Cardiac septum (tissue), 1 donor: ENCODE measurements at regions not wholly inside any gene's neighbourhood (a gene's known extent, or its start where the extent isn't known, plus 50 kb on each side); places are given as distances from the start of the nearest gene placed in this dataset.

Source experiments
- DNase-seq: peaks from one replicate; pipeline ENCODE4 v3.0.0-alpha.2; 2020; ENCODE audit warnings: low spot score
- intact Hi-C: fragments of 100-400 bp; cut with DNase I; formaldehyde crosslinking; loops from one replicate; pipeline ENCODE4 v1.14.0; 2022
- donor health status: DM: no; HTN: no; CAD: no.

DNA sequence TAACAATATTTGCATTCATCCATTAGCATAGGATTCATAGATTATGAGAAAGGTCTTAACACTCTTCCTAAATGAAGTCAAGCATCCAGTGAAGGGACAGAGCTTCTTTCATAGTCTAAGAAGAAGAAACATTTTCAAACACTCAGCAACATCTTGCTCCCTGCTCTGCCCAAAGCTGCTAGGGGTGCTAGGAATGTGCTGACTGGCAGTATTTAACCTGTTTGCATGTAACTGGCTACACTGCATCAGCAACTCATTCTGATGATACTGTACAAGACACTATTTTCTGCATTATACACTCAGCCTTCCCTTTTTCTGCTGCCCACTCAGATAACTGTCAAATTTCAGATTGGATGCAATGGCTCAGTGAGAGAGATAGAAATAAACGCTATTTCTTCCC, 495.1 kb upstream of the ARID1B start:
- intact Hi-C loops = no loop called here
- DNase-seq = no peak

GRCh38 chr6:156281266-156281665, 495.9 kb upstream of the ARID1B start:
- intact Hi-C loops = no loop called here
- no peak for DNase-seq

DNA sequence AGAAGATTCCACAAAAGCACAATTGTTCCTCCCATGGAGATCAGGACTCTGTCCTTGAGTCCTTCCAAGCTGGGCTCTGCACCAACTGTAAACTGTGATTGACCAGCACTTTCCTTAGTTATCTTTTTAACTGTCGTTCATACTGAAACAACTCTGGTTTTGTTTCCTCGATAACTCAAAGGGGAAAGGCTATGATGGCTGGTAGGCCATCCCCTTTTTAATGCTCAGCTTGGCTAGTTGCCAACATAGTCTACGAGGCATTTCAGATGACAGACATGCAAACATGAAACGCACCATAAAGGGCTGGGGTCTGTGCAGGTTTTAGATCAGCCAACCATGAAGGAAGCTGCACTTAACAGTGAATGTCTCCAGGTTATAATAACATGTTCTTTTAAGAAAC, 497.1 kb upstream of the ARID1B start:
- DNase-seq = no peak
- intact Hi-C loops = no loop called here

DNA sequence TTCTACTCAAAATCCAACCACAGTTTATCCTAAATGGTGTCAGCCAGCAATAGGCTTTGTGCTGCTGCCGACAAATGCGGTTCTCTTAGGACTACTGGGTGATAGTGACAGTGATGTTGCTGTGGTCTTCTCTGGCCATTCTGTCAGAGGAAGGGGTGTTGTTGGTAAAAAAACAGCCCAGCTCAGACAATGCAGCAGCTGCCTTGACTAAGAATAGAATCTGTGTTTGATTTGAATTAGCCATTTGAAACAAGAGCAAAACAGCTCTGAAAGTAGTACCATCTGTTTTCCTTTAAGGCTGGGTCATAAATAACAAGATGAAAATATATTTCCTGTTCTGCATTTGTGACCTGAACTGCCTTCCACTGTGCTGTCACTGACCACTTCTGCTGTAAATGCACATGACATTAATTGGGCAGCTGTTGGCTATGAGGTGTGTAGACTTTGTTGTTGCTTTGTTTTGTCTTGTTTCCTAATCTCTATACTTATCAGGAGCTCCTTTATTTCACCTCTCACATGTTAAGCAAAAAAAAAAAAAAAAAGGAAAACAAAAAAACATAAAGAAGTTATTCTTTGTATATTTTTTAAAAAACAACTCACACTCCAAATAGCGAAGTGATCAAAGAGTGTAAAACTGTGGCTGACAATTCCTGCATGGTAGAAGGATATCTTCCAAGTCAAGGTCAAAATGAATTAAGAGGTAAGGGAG, 497.8 kb upstream of the ARID1B start:
- intact Hi-C loops = no loop called here
- DNase-seq = no peak

DNA sequence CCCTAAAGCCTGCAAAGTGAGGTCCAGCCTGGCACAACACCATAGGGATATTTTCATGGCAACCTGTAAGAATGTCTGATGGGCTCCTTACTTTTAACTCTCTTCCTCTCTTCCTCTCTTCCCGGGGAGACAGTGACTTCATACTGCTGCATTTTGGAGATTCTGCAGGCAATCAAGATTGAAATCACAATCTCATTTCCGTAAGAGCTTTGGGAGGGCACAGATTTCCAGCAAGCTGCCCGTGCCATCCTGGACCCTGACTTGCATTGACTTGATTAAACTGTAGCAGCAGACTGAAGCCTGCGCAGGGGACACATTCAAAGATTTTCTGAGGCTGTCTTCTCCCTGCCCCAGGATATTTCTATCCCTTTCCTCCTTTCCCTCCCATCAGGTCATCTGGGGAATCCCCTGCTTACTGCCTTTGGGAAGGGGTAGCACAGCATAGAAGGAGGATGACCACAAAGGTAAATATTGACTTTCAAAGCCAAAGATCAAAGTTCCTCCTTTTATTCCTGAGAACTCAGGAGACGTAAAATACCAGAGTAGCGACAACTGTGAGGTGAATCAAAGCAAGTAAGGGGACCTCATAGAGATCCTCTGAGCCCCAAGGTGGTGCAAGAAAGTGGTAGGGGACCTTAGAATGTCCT, 504.0 kb upstream of the ARID1B start:
- intact Hi-C loops = no loop called here
- no peak for DNase-seq

GRCh38 chr6:156269751-156270369, 507.3 kb upstream of the ARID1B start:
- intact Hi-C loops = no loop called here
- DNase-seq = no peak

DNA sequence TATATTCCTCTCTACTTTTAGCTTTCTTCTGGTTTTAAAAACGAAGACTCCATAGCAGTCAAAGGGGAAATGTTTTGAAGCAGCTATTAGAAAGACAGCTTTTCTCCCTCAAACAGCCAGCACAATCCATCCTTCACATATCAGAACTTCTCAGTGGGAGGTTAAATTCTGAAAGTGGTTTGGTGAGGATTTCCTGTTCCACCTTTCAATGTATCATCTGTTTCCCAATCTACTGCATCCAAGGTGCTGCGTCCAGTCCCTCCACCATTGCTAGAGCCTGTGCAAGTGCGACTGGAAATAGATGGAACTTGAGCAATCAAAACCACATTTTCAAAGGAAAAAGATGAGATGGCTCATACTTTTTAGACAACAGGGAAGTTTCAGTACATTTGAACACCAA, 508.3 kb upstream of the ARID1B start:
- DNase-seq = no peak
- intact Hi-C loops = no loop called here

- intact Hi-C loops = no loop called here
- no peak for DNase-seq
Observed at GRCh38 chr6:156262014-156262413, 515.2 kb upstream of the ARID1B start.

DNA sequence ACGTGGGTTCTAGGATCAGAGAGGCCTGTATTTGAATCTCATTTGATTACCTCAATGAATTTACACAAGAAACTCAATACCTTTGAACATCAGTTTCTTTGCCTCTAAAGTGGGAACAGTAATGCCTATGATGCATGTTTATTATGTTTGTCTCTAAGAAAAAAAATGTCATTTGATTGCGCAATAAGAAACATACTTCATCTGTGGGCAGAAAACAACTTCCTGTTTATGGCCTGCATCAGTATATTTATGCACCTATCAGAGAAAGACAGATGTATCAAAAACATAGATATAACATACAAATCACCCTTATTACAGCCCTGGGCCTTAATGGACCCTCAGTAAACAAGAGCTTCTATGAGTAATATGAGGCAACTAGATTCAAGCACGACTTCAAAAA, 516.4 kb upstream of the ARID1B start:
- intact Hi-C loops = no loop called here
- DNase-seq = no peak

DNA sequence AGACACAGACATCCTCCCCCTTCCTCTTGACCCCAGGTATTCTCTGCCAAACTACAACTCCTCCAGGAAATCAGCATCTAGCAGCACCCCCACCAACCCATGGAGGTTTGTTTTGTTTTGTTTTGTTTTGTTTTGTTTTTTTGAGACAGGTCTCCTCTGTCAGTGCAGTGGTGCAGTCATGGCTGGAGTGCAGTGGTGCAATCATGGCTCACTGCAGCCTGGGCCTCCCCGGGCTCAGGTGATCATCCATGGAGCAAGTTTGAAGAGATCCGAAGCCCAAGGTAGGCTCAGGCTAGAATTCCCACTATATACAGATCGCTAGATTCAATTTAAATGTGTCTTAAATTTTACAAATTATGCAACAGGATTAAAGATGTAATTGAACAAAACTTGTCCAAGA, 518.2 kb upstream of the ARID1B start:
- no peak for DNase-seq
- intact Hi-C loops = no loop called here

GRCh38 chr6:156256161-156256560, 521.0 kb upstream of the ARID1B start:
- intact Hi-C loops = no loop called here
- DNase-seq = no peak

GRCh38 chr6:156254240-156254639, 522.9 kb upstream of the ARID1B start:
- no peak for DNase-seq
- intact Hi-C loops = no loop called here

GRCh38 chr6:156250593-156250992, 526.6 kb upstream of the ARID1B start:
- intact Hi-C loops = no loop called here
- no peak for DNase-seq

DNA sequence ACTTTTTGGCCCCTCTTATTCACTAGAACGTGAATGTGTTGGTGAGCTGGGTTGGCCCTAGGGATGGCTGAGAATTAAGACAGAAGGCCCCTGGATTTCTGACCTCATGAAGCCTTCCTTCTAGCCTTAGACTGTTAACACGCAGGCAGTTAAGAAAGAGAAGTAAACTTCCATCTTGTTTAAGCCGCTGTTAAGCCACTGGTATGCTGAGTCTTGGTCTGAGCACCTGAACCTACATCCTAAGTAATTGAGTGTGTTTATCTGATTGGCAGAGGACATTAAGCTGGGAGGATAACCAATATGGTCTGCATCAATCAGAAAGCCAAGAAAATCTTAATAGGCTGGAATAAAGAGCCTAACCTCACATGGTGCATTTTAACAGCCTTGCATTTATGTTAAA, 535.0 kb upstream of the ARID1B start:
- intact Hi-C loops = no loop called here
- no peak for DNase-seq

DNA sequence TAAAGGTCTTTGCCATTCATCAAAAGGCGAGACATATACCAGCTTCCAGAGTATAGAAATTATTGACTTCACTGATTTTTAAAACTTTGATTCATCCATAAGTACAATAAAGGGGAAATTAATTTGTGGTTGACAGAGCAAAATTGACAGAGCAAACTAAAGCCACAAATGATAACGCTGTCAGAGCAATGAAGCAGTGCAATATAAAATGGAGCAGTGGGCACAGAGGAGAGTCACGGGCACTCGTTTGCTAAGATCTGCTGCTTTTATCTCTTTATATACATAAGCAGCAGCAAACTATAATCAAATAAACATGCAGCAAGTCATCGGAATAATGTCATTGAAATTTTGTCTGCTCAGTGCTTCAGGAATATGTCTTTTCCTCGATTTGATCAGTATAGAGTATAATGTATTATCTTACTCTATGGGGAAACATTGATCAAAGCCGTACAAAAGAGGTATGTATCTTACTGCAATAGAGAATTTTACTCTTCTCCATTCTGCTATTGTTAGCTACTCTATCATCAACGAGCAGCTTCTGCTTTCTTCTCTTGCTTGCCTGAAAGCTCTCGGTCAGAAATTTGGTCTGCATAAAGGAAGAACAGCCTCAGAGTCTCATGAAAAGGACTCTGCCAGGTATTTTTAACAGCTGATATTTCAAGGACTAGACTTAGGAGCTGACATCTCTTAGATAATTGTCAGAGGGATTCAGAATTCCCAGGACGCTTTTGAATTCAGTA, 546.0 kb upstream of the ARID1B start:
- DNase-seq = no peak
- intact Hi-C loops = no loop called here

DNA sequence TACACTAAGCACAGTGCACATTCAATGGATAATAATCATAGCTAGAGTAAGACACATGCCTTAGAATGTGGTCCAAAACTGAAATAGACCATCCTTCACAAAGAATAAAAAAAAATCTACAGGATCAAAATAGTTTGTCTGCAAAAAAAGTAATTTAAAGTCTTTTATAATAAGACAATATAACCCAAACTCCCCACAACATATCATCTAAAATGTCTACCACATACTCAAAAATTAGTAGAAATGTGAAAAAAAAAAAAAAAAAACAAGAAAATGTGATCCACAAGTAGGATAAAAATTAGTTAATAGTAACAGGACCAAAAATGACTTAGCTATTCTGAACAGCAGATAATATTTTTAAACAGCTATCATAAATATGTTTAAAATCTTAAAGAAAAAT, 557.2 kb upstream of the ARID1B start:
- intact Hi-C loops = no loop called here
- DNase-seq = no peak

GRCh38 chr6:156205678-156206077, 571.5 kb upstream of the ARID1B start:
- DNase-seq = no peak
- intact Hi-C loops = no loop called here

DNA sequence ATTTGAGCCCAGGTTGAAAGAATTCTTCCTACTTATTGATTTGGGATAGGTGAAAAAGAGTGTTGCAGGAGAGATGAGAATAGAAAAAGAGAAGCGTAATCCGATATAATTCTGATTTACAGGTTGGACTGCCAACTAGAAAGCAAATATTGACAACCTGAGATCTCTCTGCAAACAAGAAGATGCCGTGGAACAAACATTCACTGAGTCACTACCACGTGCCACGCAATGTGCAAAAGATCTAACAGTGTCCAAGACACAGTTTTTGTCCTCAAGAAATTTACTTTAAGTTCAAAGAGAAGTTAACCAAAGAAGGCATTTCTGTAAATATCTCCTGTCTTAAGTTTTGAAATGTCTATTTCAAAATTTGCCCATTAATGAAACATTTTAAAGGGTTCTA, 578.0 kb upstream of the ARID1B start:
- DNase-seq = no peak
- intact Hi-C loops = no loop called here

DNA sequence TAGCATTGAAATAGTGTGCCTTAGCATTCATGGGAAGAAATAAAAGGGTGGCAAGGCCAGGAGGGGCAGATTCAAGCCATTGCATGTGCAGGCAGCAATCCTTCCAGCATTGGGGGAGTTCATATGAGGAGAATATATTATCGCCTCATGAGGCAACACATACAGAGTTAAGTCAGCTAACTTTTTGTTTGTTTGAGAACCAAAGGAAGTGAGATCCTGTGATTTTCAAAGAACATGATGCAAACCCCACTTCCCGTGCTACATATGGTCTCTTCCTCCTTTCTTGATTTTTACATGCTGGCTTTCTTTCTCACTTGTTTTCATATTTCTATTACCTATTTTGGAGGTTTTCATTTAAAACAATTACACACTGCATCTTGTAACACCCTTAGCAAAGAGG, 579.7 kb upstream of the ARID1B start:
- DNase-seq = no peak

DNA sequence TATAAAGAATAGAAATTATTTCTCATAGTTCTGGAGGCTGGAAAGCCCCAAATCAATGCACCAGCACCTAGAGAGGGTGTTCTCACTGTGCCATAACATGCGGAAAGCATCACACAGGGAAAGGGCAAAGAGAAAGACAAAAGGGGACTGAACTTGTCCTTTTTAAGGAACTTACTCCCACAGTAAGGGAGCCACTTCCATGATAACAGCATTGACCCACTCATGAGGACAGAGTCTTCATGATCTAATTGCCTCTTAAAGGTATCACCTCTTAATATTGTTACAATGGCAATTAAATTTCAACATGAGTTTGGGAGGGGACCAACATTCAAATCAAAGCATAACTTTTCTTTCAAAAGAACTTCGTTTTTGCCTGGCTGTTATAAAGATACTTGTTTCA, 582.2 kb upstream of the ARID1B start:
- no peak for DNase-seq
- intact Hi-C loops = no loop called here

More for the DNA sequence above, 579.7 kb upstream of the ARID1B start:
- intact Hi-C loops = no loop called here

- DNase-seq = no peak
- intact Hi-C loops = no loop called here
Observed at GRCh38 chr6:156193381-156193780, 583.8 kb upstream of the ARID1B start.
